H1 (cell line): ENCODE measurements at regions not wholly inside any gene's neighbourhood (a gene's known extent, or its start where the extent isn't known, plus 50 kb on each side); places are given as distances from the start of the nearest gene placed in this dataset.

Experiments used
- CTCF ChIA-PET: fragments of 300-600 bp; sonication (Branson Sonifier 250); formaldehyde crosslinking; loops from one replicate; lab custom pipeline; 2021; ENCODE audit not compliant: partially characterized antibody; lab: Charles Lee
- POLR2A ChIA-PET: fragments of 300-600 bp; sonication (Branson Sonifier 250); formaldehyde crosslinking; loops from one replicate; lab custom pipeline; 2021; ENCODE audit warnings: inconsistent platforms; ENCODE audit not compliant: partially characterized antibody; lab: Charles Lee
- DNase-seq, 2 experiments: peaks; one replicate each; pipeline versions ENCODE4 v3.0.0 to v3.0.0-alpha.2; 2010 to 2022; ENCODE audit warnings: low spot score in 2 of 2, low read depth in 1 of 2, mixed read lengths in 1 of 2
- FAIRE-seq: peaks from 2 replicates; lab custom pipeline; 2011; peaks lifted over from hg19 to GRCh38; lab: Jason Lieb, UNC
- H2AFZ ChIP-seq: 2 replicates; pipeline ENCODE4 v1.8.1; 2012; ENCODE audit warnings: low read length, inconsistent platforms
- H2AK5ac ChIP-seq: 2 replicates; pipeline ENCODE4 v1.6.1; 2013; ENCODE audit warnings: low read depth, low read length
- H2BK120ac ChIP-seq: replicated peaks from 2 replicates; pipeline ENCODE3; 2013; ENCODE audit warnings: low read depth, low read length, inconsistent platforms
- H2BK12ac ChIP-seq: 2 replicates; pipeline ENCODE4 v1.6.1; 2013; ENCODE audit warnings: low read depth, low read length
- H2BK15ac ChIP-seq: 2 replicates; pipeline ENCODE4 v1.6.1; 2013; ENCODE audit warnings: low read length
- H2BK20ac ChIP-seq: 2 replicates; pipeline ENCODE4 v1.6.1; 2013; ENCODE audit warnings: low read length
- H2BK5ac ChIP-seq: 2 replicates; pipeline ENCODE4 v1.6.1; 2013; ENCODE audit warnings: low read depth, low read length
- H3K14ac ChIP-seq: 2 replicates; pipeline ENCODE4 v1.6.1; 2013; ENCODE audit warnings: inconsistent platforms; ENCODE audit not compliant: insufficient read length
- H3K18ac ChIP-seq: 2 replicates; pipeline ENCODE4 v1.6.1; 2013; ENCODE audit warnings: low read length; ENCODE audit errors: extremely low read depth
- H3K23ac ChIP-seq: 2 replicates; pipeline ENCODE4 v1.6.1; 2013; ENCODE audit warnings: inconsistent platforms; ENCODE audit not compliant: insufficient read length
- H3K23me2 ChIP-seq: 2 replicates; pipeline ENCODE4 v1.6.1; 2013; ENCODE audit warnings: low read depth, low read length
- H3K27ac ChIP-seq: 2 replicates; pipeline ENCODE4 v1.6.1; 2011; ENCODE audit warnings: low read depth, low read length, inconsistent platforms
- H3K27me3 ChIP-seq, 4 experiments: replicated peaks in 1 of 4; 1 replicate in 1 of 4; 2 replicates in 3 of 4; pipeline versions ENCODE4 v1.6.1 to v1.8.1; 2011 to 2013; ENCODE audit warnings: low read length in 3 of 4, mild to moderate bottlenecking in 3 of 4, inconsistent platforms in 2 of 4, mixed read lengths in 2 of 4, moderate library complexity in 1 of 4; ENCODE audit not compliant: control insufficient read depth in 3 of 4, insufficient read depth in 3 of 4; ENCODE audit errors: extremely low read depth in 1 of 4
- H3K36me3 ChIP-seq, 4 experiments: 2 replicates each; pipeline versions ENCODE4 v1.6.1 to v1.8.1; 2011 to 2013; ENCODE audit warnings: mild to moderate bottlenecking in 4 of 4, low read length in 3 of 4, moderate library complexity in 2 of 4, control low read depth in 1 of 4, inconsistent platforms in 1 of 4; ENCODE audit not compliant: insufficient read depth in 4 of 4, control insufficient read depth in 2 of 4
- H3K4ac ChIP-seq: replicated peaks from 2 replicates; pipeline ENCODE3; 2013; ENCODE audit warnings: low read length, low read depth, mixed read lengths, inconsistent platforms; ENCODE audit not compliant: insufficient read length
- H3K4me1 ChIP-seq, 4 experiments: replicated peaks in 1 of 4; 1 replicate in 1 of 4; 2 replicates in 3 of 4; pipeline versions ENCODE4 v1.6.1 to v1.8.1; 2011 to 2013; ENCODE audit warnings: low read length in 3 of 4, inconsistent platforms in 2 of 4, mixed read lengths in 1 of 4; ENCODE audit not compliant: insufficient read depth in 4 of 4, control insufficient read depth in 3 of 4
- H3K4me2 ChIP-seq, 2 experiments: 2 replicates each; pipeline versions ENCODE4 v1.6.1 to v1.8.1; 2011 to 2013; ENCODE audit warnings: low read depth in 2 of 2, low read length in 2 of 2, control low read depth in 1 of 2, inconsistent platforms in 1 of 2, mild to moderate bottlenecking in 1 of 2; ENCODE audit not compliant: insufficient read depth in 1 of 2
- H3K4me3 ChIP-seq, 4 experiments: fragments of 200-600, 300-600 bp in 1 of 4; sonication (generic), shearing (Covaris generic), sonication (Bioruptor Twin) in 1 of 4; 2 replicates each; pipeline versions ENCODE4 v1.5.1 to v1.8.1; 2011 to 2016; ENCODE audit warnings: low read length in 4 of 4, low read depth in 3 of 4, control low read depth in 2 of 4, inconsistent platforms in 2 of 4, mild to moderate bottlenecking in 2 of 4, mixed read lengths in 1 of 4, moderate library complexity in 1 of 4; ENCODE audit not compliant: insufficient read depth in 2 of 4; ENCODE audit errors: extremely low read depth in 1 of 4
- H3K56ac ChIP-seq: replicated peaks from 2 replicates; pipeline ENCODE3; 2013; ENCODE audit warnings: low read depth, mild to moderate bottlenecking, mixed read lengths, low read length, inconsistent platforms; ENCODE audit not compliant: insufficient read length
- H3K79me1 ChIP-seq: 2 replicates; pipeline ENCODE4 v1.6.1; 2013; ENCODE audit warnings: low read depth, low read length, control low read depth
- H3K79me2 ChIP-seq, 2 experiments: 2 replicates each; pipeline versions ENCODE4 v1.6.1 to v1.8.1; 2012 to 2013; ENCODE audit warnings: low read length in 2 of 2, mild to moderate bottlenecking in 2 of 2, inconsistent platforms in 1 of 2; ENCODE audit not compliant: insufficient read depth in 2 of 2, control insufficient read depth in 1 of 2
- H3K9ac ChIP-seq, 4 experiments: replicated peaks in 1 of 4; 1 replicate in 1 of 4; 2 replicates in 3 of 4; pipeline versions ENCODE4 v1.6.1 to v1.8.1; 2011 to 2013; ENCODE audit warnings: low read depth in 3 of 4, low read length in 3 of 4, control low read depth in 2 of 4, mild to moderate bottlenecking in 2 of 4, moderate library complexity in 2 of 4, inconsistent platforms in 1 of 4; ENCODE audit errors: extremely low read depth in 1 of 4
- H3K9me3 ChIP-seq, 2 experiments: 2 replicates each; pipeline versions ENCODE4 v1.6.1 to v1.8.1; 2012 to 2013; ENCODE audit warnings: mild to moderate bottlenecking in 2 of 2, moderate library complexity in 2 of 2, control low read depth in 1 of 2, inconsistent platforms in 1 of 2, low read depth in 1 of 2, low read length in 1 of 2, mixed read lengths in 1 of 2; ENCODE audit not compliant: insufficient read depth in 2 of 2
- H4K20me1 ChIP-seq, 2 experiments: replicated peaks in 1 of 2; 2 replicates each; pipeline versions ENCODE3 to v1.8.1; 2011 to 2013; ENCODE audit warnings: inconsistent platforms in 2 of 2, low read length in 2 of 2, mild to moderate bottlenecking in 1 of 2; ENCODE audit not compliant: insufficient read depth in 2 of 2, control insufficient read depth in 1 of 2
- H4K5ac ChIP-seq: 2 replicates; pipeline ENCODE4 v1.6.1; 2013; ENCODE audit warnings: low read length, low read depth, mixed read lengths, inconsistent platforms; ENCODE audit not compliant: insufficient read length
- H4K8ac ChIP-seq: 2 replicates; pipeline ENCODE4 v1.8.0; 2013; ENCODE audit warnings: mild to moderate bottlenecking, moderate library complexity, low read length, inconsistent platforms; ENCODE audit not compliant: insufficient read depth; ENCODE audit errors: extremely low read depth
- H4K91ac ChIP-seq: replicated peaks from 2 replicates; pipeline ENCODE3; 2013; ENCODE audit warnings: low read length, mixed read lengths, inconsistent platforms; ENCODE audit not compliant: insufficient read length
- ASH2L ChIP-seq: fragments of 200-600, 300-600 bp; sonication (generic); IDR thresholded peaks from one replicate; pipeline ENCODE4 v1.7.1; 2017; ENCODE audit warnings: low read length
- CBX5 ChIP-seq: fragments of 300-800, 300-1000 bp; sonication (generic); IDR thresholded peaks from 2 replicates; pipeline ENCODE4 v1.7.1; 2016; ENCODE audit warnings: antibody characterized with exemption, low read length, low read depth
- FOSL1 ChIP-seq: IDR thresholded peaks from 2 replicates; pipeline ENCODE4 v1.6.1; 2011; ENCODE audit warnings: mild to moderate bottlenecking, low read depth, low read length, moderate library complexity; ENCODE audit not compliant: insufficient read depth
- GABPA ChIP-seq: IDR thresholded peaks from 2 replicates; pipeline ENCODE4 v1.6.1; 2011; ENCODE audit warnings: mild to moderate bottlenecking, low read length, moderate library complexity, borderline replicate concordance; ENCODE audit not compliant: insufficient read depth
- JUND ChIP-seq: IDR thresholded peaks from 2 replicates; pipeline ENCODE4 v1.6.1; 2011; ENCODE audit warnings: mild to moderate bottlenecking, improper control_type of control experiment, low read length
- KDM4A ChIP-seq: IDR thresholded peaks from one replicate; pipeline ENCODE4 v1.7.1; 2012; ENCODE audit warnings: low read depth, mild to moderate bottlenecking, moderate library complexity, low read length, inconsistent platforms; ENCODE audit not compliant: severe bottlenecking
- MAFK ChIP-seq: IDR thresholded peaks from 2 replicates; pipeline ENCODE4 v1.6.1; 2012; ENCODE audit warnings: low read depth, mild to moderate bottlenecking, improper control_type of control experiment, low read length
- NANOG ChIP-seq: IDR thresholded peaks from 2 replicates; pipeline ENCODE4 v1.6.1; 2011; ENCODE audit warnings: low read length, low read depth, mild to moderate bottlenecking, inconsistent platforms; ENCODE audit not compliant: insufficient read depth, poor library complexity, severe bottlenecking
- POLR2A ChIP-seq, 2 experiments: IDR thresholded peaks; 1 replicate in 1 of 2; 2 replicates in 1 of 2; pipeline ENCODE4 v1.6.1; 2011; ENCODE audit warnings: low read depth in 2 of 2, low read length in 2 of 2, mild to moderate bottlenecking in 2 of 2; ENCODE audit errors: control extremely low read depth in 1 of 2
- RFX5 ChIP-seq: IDR thresholded peaks from 2 replicates; pipeline ENCODE4 v1.6.1; 2011; ENCODE audit warnings: low read depth, low read length, improper control_type of control experiment, borderline replicate concordance
- SIX5 ChIP-seq: IDR thresholded peaks from 2 replicates; pipeline ENCODE4 v1.6.1; 2011; ENCODE audit warnings: mild to moderate bottlenecking, low read depth, low read length
- SP4 ChIP-seq: IDR thresholded peaks from 2 replicates; pipeline ENCODE4 v1.6.1; 2012; ENCODE audit warnings: low read length, inconsistent platforms
- SUZ12 ChIP-seq: fragments of 200-600 bp; sonication (generic); IDR thresholded peaks from 2 replicates; pipeline ENCODE4 v1.6.1; 2012; ENCODE audit warnings: mild to moderate bottlenecking, inconsistent platforms, low read length, moderate library complexity, mixed read lengths
- WGBS, 2 experiments: shearing (Covaris generic) in 1 of 2; methylation state at CpG; one replicate each; pipeline versions ENCODE4 v1.1.6 to v1.1.7; 2013 to 2015; ENCODE audit warnings: low lambda C conversion rate in 2 of 2, mixed read lengths in 2 of 2, inconsistent platforms in 1 of 2, low coverage in 1 of 2, missing lambda C conversion rate in 1 of 2; ENCODE audit not compliant: insufficient replicate concordance in 2 of 2, insufficient coverage in 1 of 2, insufficient read length in 1 of 2; ENCODE audit errors: extremely low coverage in 1 of 2, missing lambda C conversion rate in 1 of 2; 5-methylcytosine and 5-hydroxymethylcytosine counted together

GRCh38 chr18:7317804-7318231 lies 86.9 kb downstream of the LRRC30 start:
- H4K5ac ChIP-seq: no peak overlapping the region
- H2BK20ac ChIP-seq: no peak overlapping the region
- H2BK5ac ChIP-seq: no peak overlapping the region
- H2BK15ac ChIP-seq: no peak overlapping the region
- no peaks in the 10 kb centered on the region for H3K36me3 ChIP-seq
- no peak overlapping the region for H2BK120ac ChIP-seq
- H3K4me1 ChIP-seq: no peaks in the 10 kb centered on the region
- H3K23ac ChIP-seq: no peak overlapping the region
- H4K91ac ChIP-seq: no peak overlapping the region
- 92% methylated on average over 6 of the region's 6 CpGs; no CpG with 5 or more reads in 1 of the 2 experiments for WGBS, 2 experiments
- H3K27me3 ChIP-seq: no peaks in the 10 kb centered on the region
- H3K56ac ChIP-seq: no peak overlapping the region
- H2AK5ac ChIP-seq: no peak overlapping the region
- peaks cover 0 to 2% of the 10 kb centered on the region in 2 experiments for H4K20me1 ChIP-seq
- DNase-seq: no peak
- no peaks in the 10 kb centered on the region for H3K79me1 ChIP-seq
- no peaks in the 10 kb centered on the region for H3K9me3 ChIP-seq
- H3K79me2 ChIP-seq: no peaks in the 10 kb centered on the region
- H2AFZ ChIP-seq: no peak overlapping the region
- no peak overlapping the region for H3K4me2 ChIP-seq
- no peak overlapping the region for H3K4me3 ChIP-seq
- no peak overlapping the region for H3K27ac ChIP-seq
- H2BK12ac ChIP-seq: no peak overlapping the region
- ChIA-PET POLR2A (no interaction called here), CTCF (interaction anchor here (0.6 to 1.5 kb wide), 3 partner anchors 11 to 98 kb away, joined by 3 to 4 read pairs (median 3); no protein-coding TSS in a partner anchor)
- H4K8ac ChIP-seq: no peak overlapping the region
- no peak overlapping the region for H3K14ac ChIP-seq
- H3K18ac ChIP-seq: no peak overlapping the region
- H3K23me2 ChIP-seq: peaks cover 5% of the 10 kb centered on the region; the same call in 1 of the 2 replicates
- H3K4ac ChIP-seq: no peak overlapping the region
- no peak overlapping the region for H3K9ac ChIP-seq
- FAIRE-seq: no peak
- no peak for TF ChIP-seq CBX5
- no peak for TF ChIP-seq POLR2A (IDR thresholded peaks at IDR 0.05; ENCODE audit: control extremely low read depth in 1 of 2, low read depth in 2 of 2, low read length in 2 of 2)
- no peak for TF ChIP-seq MAFK
- TF ChIP-seq ASH2L: no peak
- no peak for TF ChIP-seq FOSL1
- no peak for TF ChIP-seq RFX5
- TF ChIP-seq SP4: no peak
- no peak for TF ChIP-seq JUND
- TF ChIP-seq SUZ12: no peak
- no peak for TF ChIP-seq KDM4A
- no peak for TF ChIP-seq NANOG
- no peak for TF ChIP-seq GABPA
- TF ChIP-seq SIX5: no peak
